Gastroesophageal sphincter (tissue), 4 donors: ENCODE measurements at regions not wholly inside any gene's neighbourhood (a gene's known extent, or its start where the extent isn't known, plus 50 kb on each side); places are given as distances from the start of the nearest gene placed in this dataset.

ENCODE experiments used
- ATAC-seq: fragments of 150-250 bp; one replicate; pipeline ENCODE4 v1.9.1; 2016; ENCODE audit warnings: mild to moderate bottlenecking, moderate library complexity
- H3K27ac ChIP-seq, 4 donors: fragments of 200-600 bp; sonication (generic) in 3 of 4; 1 replicate in 3 of 4; 2 replicates in 1 of 4; pipeline ENCODE4 v1.5.1; 2016 to 2019
- H3K27me3 ChIP-seq: fragments of 200-600 bp; sonication (generic); one replicate; pipeline ENCODE4 v1.5.1; 2019
- H3K36me3 ChIP-seq, 2 donors: fragments of 200-600 bp; sonication (generic); one replicate each; pipeline ENCODE4 v1.5.1; 2019; ENCODE audit warnings: control low read depth in 1 of 2
- H3K4me1 ChIP-seq, 3 donors: fragments of 200-600 bp; sonication (generic); 1 replicate in 2 of 3; 2 replicates in 1 of 3; pipeline ENCODE4 v1.5.1; 2016 to 2019; ENCODE audit warnings: control low read depth in 2 of 3
- H3K4me3 ChIP-seq, 2 donors: fragments of 200-600 bp; sonication (generic); one replicate each; pipeline ENCODE4 v1.5.1; 2019; ENCODE audit warnings: mild to moderate bottlenecking in 1 of 2, moderate library complexity in 1 of 2
- H3K9me3 ChIP-seq, 3 donors: fragments of 200-600 bp; sonication (generic); one replicate each; pipeline ENCODE4 v1.5.1; 2017 to 2019; ENCODE audit warnings: control low read depth in 2 of 3
- EP300 ChIP-seq: sonication (generic); formaldehyde crosslinking; IDR thresholded peaks from one replicate; pipeline ENCODE4 v1.6.1; 2017; ENCODE audit warnings: antibody characterized with exemption, mild to moderate bottlenecking
- POLR2A ChIP-seq, 2 donors: fragments of 450-650 bp; IDR thresholded peaks; one replicate each; pipeline ENCODE4 v1.6.1; 2017; ENCODE audit warnings: antibody characterized with exemption in 2 of 2, mild to moderate bottlenecking in 2 of 2, moderate library complexity in 1 of 2
- POLR2AphosphoS5 ChIP-seq: sonication (generic); formaldehyde crosslinking; IDR thresholded peaks from one replicate; pipeline ENCODE4 v1.6.1; 2017; ENCODE audit warnings: antibody characterized with exemption
- WGBS, 2 donors: methylation state at CpG; one replicate each; pipeline ENCODE4 v1.1.5; 2018; ENCODE audit warnings: low coverage in 1 of 2; 5-methylcytosine and 5-hydroxymethylcytosine counted together
- TF ChIP-seq, protein P1 (sequence below), 4 experiments: fragments of 200-600 bp in 2 of 4; fragments of 450-650 bp in 2 of 4; sonication (generic) in 1 of 4; IDR thresholded peaks; one replicate each; pipeline ENCODE4 v1.5.1; 2017 to 2019; ENCODE audit warnings: antibody characterized with exemption in 4 of 4, mild to moderate bottlenecking in 2 of 4, moderate library complexity in 2 of 4

GRCh38 chr2:56127010-56127409 lies 56.8 kb upstream of the CCDC85A start:
- H3K4me3 ChIP-seq: no peak overlapping the region
- H3K36me3 ChIP-seq: no peaks in the 10 kb centered on the region
- WGBS, 2 donors: 63 to 69% methylated on average over 1 of the region's 1 CpG
- no peak overlapping the region for H3K27ac ChIP-seq
- no peak for ATAC-seq
- no peaks in the 10 kb centered on the region for H3K9me3 ChIP-seq
- H3K27me3 ChIP-seq: peaks cover 7% of the 10 kb centered on the region
- TF ChIP-seq, protein P1, sequence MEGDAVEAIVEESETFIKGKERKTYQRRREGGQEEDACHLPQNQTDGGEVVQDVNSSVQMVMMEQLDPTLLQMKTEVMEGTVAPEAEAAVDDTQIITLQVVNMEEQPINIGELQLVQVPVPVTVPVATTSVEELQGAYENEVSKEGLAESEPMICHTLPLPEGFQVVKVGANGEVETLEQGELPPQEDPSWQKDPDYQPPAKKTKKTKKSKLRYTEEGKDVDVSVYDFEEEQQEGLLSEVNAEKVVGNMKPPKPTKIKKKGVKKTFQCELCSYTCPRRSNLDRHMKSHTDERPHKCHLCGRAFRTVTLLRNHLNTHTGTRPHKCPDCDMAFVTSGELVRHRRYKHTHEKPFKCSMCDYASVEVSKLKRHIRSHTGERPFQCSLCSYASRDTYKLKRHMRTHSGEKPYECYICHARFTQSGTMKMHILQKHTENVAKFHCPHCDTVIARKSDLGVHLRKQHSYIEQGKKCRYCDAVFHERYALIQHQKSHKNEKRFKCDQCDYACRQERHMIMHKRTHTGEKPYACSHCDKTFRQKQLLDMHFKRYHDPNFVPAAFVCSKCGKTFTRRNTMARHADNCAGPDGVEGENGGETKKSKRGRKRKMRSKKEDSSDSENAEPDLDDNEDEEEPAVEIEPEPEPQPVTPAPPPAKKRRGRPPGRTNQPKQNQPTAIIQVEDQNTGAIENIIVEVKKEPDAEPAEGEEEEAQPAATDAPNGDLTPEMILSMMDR (IDR thresholded peaks at IDR 0.05): no peak
- no peaks in the 10 kb centered on the region for H3K4me1 ChIP-seq

GRCh38 chr2:56127463-56128152 lies 56.2 kb upstream of the CCDC85A start:
- WGBS, 2 donors: 31 to 50% methylated on average over 6 of the region's 6 CpGs
- no peak for ATAC-seq
- peaks cover 7% of the 10 kb centered on the region for H3K27me3 ChIP-seq

DNA sequence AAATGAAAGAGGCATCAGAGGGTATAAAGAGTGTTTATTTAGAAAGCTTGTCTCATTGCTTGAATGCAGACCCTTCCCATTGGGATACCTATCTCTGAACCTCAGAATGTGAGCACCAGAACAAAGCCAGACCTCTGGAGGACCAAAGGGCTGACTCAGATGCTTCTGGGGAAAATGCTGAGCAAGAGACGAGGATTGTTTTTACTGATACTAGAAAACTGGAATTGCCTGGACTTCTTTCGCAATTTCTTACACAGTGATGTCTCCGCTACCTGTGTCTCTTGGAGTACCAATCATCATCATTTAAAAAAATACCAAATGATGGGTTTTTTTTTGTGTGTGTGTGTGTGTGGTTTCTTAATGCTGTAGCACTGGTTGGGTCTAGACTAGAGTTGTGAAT lies 55.6 kb upstream of the CCDC85A start:
- 76 to 77% methylated on average over 3 of the region's 3 CpGs for WGBS, 2 donors
- peaks cover 7% of the 10 kb centered on the region for H3K27me3 ChIP-seq
- H3K4me3 ChIP-seq: no peak overlapping the region
- no peaks in the 10 kb centered on the region for H3K36me3 ChIP-seq
- no peak for TF ChIP-seq EP300
- no peak for TF ChIP-seq POLR2A (IDR thresholded peaks at IDR 0.05)
- no peak for TF ChIP-seq POLR2AphosphoS5
- TF ChIP-seq, protein P1 (IDR thresholded peaks at IDR 0.05): no peak
- H3K27ac ChIP-seq: no peak overlapping the region
- ATAC-seq: no peak
- H3K4me1 ChIP-seq: no peaks in the 10 kb centered on the region
- H3K9me3 ChIP-seq: no peaks in the 10 kb centered on the region

More at GRCh38 chr2:56127463-56128152, 56.2 kb upstream of the CCDC85A start:
- no peak for TF ChIP-seq POLR2A (IDR thresholded peaks at IDR 0.05)
- TF ChIP-seq POLR2AphosphoS5: no peak
- TF ChIP-seq EP300: no peak
- TF ChIP-seq, protein P1 (IDR thresholded peaks at IDR 0.05): no peak
- no peaks in the 10 kb centered on the region for H3K9me3 ChIP-seq
- no peak overlapping the region for H3K4me3 ChIP-seq
- H3K27ac ChIP-seq: no peak overlapping the region
- no peaks in the 10 kb centered on the region for H3K36me3 ChIP-seq
- no peaks in the 10 kb centered on the region for H3K4me1 ChIP-seq

DNA sequence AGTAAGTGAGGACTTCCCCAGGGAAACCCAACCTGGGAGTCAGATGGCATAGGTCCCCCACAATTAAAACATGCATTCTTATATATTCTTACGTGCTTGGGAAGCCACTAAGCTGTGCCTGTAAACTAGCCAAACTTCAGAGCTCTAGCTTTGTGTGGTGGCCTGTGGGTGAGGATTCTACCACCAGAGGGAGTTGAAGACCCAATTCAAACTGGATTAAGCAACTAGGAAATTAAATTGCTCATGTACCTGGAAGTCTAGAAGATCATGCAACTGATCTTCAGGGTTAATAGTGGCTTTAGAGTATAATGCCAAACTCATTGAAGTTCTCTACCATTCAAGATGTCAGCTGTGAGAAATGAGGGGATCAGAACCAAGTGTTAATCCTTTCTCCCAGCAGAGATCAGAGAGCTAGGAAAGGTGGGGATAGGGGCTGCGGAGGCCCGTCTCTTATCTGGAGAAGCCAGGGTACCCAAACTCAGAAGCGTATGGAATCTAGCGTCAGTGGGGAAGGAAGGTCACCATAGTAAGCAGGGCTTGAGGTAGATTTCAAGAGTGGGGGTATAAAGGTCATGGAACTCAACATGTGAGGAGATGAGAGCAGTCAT lies 53.2 kb upstream of the CCDC85A start:
- H3K36me3 ChIP-seq: no peaks in the 10 kb centered on the region
- no peaks in the 10 kb centered on the region for H3K4me1 ChIP-seq
- no peak overlapping the region for H3K27ac ChIP-seq
- TF ChIP-seq EP300: no peak
- TF ChIP-seq, protein P1 (IDR thresholded peaks at IDR 0.05): peak in 1 of 4 experiments; percentile 24
- no peak overlapping the region for H3K4me3 ChIP-seq
- ATAC-seq: no peak
- no peaks in the 10 kb centered on the region for H3K9me3 ChIP-seq
- peaks cover 7% of the 10 kb centered on the region for H3K27me3 ChIP-seq
- WGBS, 2 donors: 61 to 62% methylated on average over 4 to 5 of the region's 5 CpGs

GRCh38 chr2:56132138-56132537 lies 51.7 kb upstream of the CCDC85A start:
- TF ChIP-seq POLR2A (IDR thresholded peaks at IDR 0.05) (no peak), EP300 (no peak), POLR2AphosphoS5 (no peak)
- TF ChIP-seq, protein P1 (IDR thresholded peaks at IDR 0.05): peak in 3 of 4 experiments; percentile 23 to 44 (median 35)
- Histone ChIP-seq H3K9me3 (no peaks in the 10 kb centered on the region), H3K27me3 (peaks cover 7% of the 10 kb centered on the region), H3K36me3 (no peaks in the 10 kb centered on the region), H3K27ac (no peak overlapping the region), H3K4me1 (no peaks in the 10 kb centered on the region), H3K4me3 (no peak overlapping the region)
- no peak for ATAC-seq
- WGBS, 2 donors: 0% methylated on average over 1 of the region's 1 CpG
